IMR-90 (cell line): ENCODE measurements at regions not wholly inside any gene's neighbourhood (a gene's known extent, or its start where the extent isn't known, plus 50 kb on each side); places are given as distances from the start of the nearest gene placed in this dataset.

Experiments used
- ATAC-seq: fragments of 200-7000 bp; cut with Tn5 transposase; 2 replicates; pipeline ENCODE4 v1.9.1; 2020; ENCODE audit warnings: low read depth, mild to moderate bottlenecking, moderate library complexity
- BruUV-seq: library from RNA; stranded (reverse); fragments of 400-500 nt; replicated peaks from 2 replicates; lab custom pipeline; 2021; lab: Mats Ljungman, UMichigan
- CTCF ChIA-PET: fragments of 300-600 bp; formaldehyde crosslinking; extraction: SDS; loops from one replicate; lab custom pipeline; 2021; ENCODE audit warnings: antibody characterized with exemption; lab: Yijun Ruan, JAX
- POLR2A ChIA-PET: fragments of 300-600 bp; sonication (Branson Sonifier 250); formaldehyde crosslinking; loops from one replicate; lab custom pipeline; 2022; ENCODE audit warnings: antibody characterized with exemption; ENCODE audit not compliant: unreplicated experiment; lab: Charles Lee
- DNase-seq: peaks from one replicate; pipeline ENCODE4 v3.0.0; 2013
- H2AFZ ChIP-seq: replicated peaks from 2 replicates; pipeline ENCODE3; 2013; ENCODE audit warnings: low read length, mild to moderate bottlenecking; ENCODE audit not compliant: poor library complexity
- H2AK5ac ChIP-seq: 2 replicates; pipeline ENCODE4 v1.6.1; 2013; ENCODE audit warnings: low read depth, low read length, inconsistent platforms
- H2AK9ac ChIP-seq: replicated peaks from 2 replicates; pipeline ENCODE3; 2013; ENCODE audit warnings: mild to moderate bottlenecking, low read depth, low read length, moderate library complexity; ENCODE audit not compliant: poor library complexity
- H2BK120ac ChIP-seq: 2 replicates; pipeline ENCODE4 v1.6.1; 2013; ENCODE audit warnings: low read depth, low read length, inconsistent platforms
- H2BK15ac ChIP-seq: 3 replicates; pipeline ENCODE4 v1.6.1; 2013; ENCODE audit warnings: low read depth, low read length, inconsistent platforms
- H2BK20ac ChIP-seq: 2 replicates; pipeline ENCODE4 v1.6.1; 2013; ENCODE audit warnings: low read depth, mild to moderate bottlenecking, inconsistent platforms, low read length, moderate library complexity
- H2BK5ac ChIP-seq: 2 replicates; pipeline ENCODE4 v1.6.1; 2013; ENCODE audit warnings: mild to moderate bottlenecking, low read depth, low read length, inconsistent platforms; ENCODE audit not compliant: poor library complexity, severe bottlenecking
- H3K14ac ChIP-seq: replicated peaks from 2 replicates; pipeline ENCODE4 v1.6.1; 2013; ENCODE audit warnings: low read depth, low read length, inconsistent platforms
- H3K18ac ChIP-seq: 2 replicates; pipeline ENCODE4 v1.6.1; 2013; ENCODE audit warnings: low read depth, low read length, control low read depth
- H3K23ac ChIP-seq: 2 replicates; pipeline ENCODE4 v1.6.1; 2013; ENCODE audit warnings: low read depth, low read length, inconsistent platforms
- H3K27ac ChIP-seq: 2 replicates; pipeline ENCODE4 v1.5.1; 2013; ENCODE audit warnings: mild to moderate bottlenecking, control low read depth, low read length; ENCODE audit not compliant: insufficient read depth
- H3K27me3 ChIP-seq: 2 replicates; pipeline ENCODE4 v1.6.1; 2013; ENCODE audit warnings: low read length; ENCODE audit not compliant: control insufficient read depth, insufficient read depth
- H3K36me3 ChIP-seq: 2 replicates; pipeline ENCODE4 v1.6.1; 2013; ENCODE audit warnings: low read length, mixed read lengths; ENCODE audit not compliant: control insufficient read depth, insufficient read depth
- H3K4ac ChIP-seq: 2 replicates; pipeline ENCODE4 v1.6.1; 2013; ENCODE audit warnings: low read depth, low read length, inconsistent platforms
- H3K4me1 ChIP-seq: 2 replicates; pipeline ENCODE4 v1.6.1; 2013; ENCODE audit warnings: low read length, mixed read lengths; ENCODE audit not compliant: control insufficient read depth, insufficient read depth
- H3K4me2 ChIP-seq: 2 replicates; pipeline ENCODE4 v1.6.1; 2013; ENCODE audit warnings: low read depth, mild to moderate bottlenecking, control low read depth, low read length, moderate library complexity
- H3K4me3 ChIP-seq: 2 replicates; pipeline ENCODE4 v1.5.1; 2013; ENCODE audit warnings: low read depth, mild to moderate bottlenecking, control low read depth, low read length, moderate library complexity; ENCODE audit not compliant: insufficient read depth
- H3K56ac ChIP-seq: 2 replicates; pipeline ENCODE4 v1.6.1; 2013; ENCODE audit warnings: low read length, inconsistent platforms; ENCODE audit not compliant: insufficient read depth; ENCODE audit errors: extremely low read depth
- H3K79me1 ChIP-seq, 2 experiments: 2 replicates each; pipeline ENCODE4 v1.6.1; 2013; ENCODE audit warnings: low read length in 2 of 2, inconsistent platforms in 1 of 2, low read depth in 1 of 2
- H3K9ac ChIP-seq: 2 replicates; pipeline ENCODE4 v1.6.1; 2013; ENCODE audit warnings: low read depth, low read length, control low read depth
- H3K9me1 ChIP-seq: 2 replicates; pipeline ENCODE4 v1.6.1; 2013; ENCODE audit warnings: low read length, inconsistent platforms; ENCODE audit not compliant: insufficient read depth
- H3K9me3 ChIP-seq: 2 replicates; pipeline ENCODE4 v1.6.1; 2013; ENCODE audit warnings: low read length; ENCODE audit not compliant: control insufficient read depth, insufficient read depth
- H4K20me1 ChIP-seq: 2 replicates; pipeline ENCODE4 v1.6.1; 2013; ENCODE audit warnings: low read length, inconsistent platforms; ENCODE audit not compliant: insufficient read depth
- H4K5ac ChIP-seq: 2 replicates; pipeline ENCODE4 v1.6.1; 2013; ENCODE audit warnings: mild to moderate bottlenecking, low read depth, low read length, control low read depth
- H4K8ac ChIP-seq, 2 experiments: 2 replicates each; pipeline ENCODE4 v1.6.1; 2013; ENCODE audit warnings: low read depth in 2 of 2, low read length in 2 of 2, control low read depth in 1 of 2, inconsistent platforms in 1 of 2
- H4K91ac ChIP-seq: 2 replicates; pipeline ENCODE4 v1.6.1; 2013; ENCODE audit warnings: low read depth, low read length, inconsistent platforms; ENCODE audit not compliant: insufficient read depth
- CEBPB ChIP-seq: IDR thresholded peaks from 2 replicates; pipeline ENCODE4 v1.6.1; 2012; ENCODE audit warnings: low read depth, low read length, improper control_type of control experiment
- FOS ChIP-seq: fragments of 150-350 bp; IDR thresholded peaks from 2 replicates; pipeline ENCODE4 v1.6.1; 2016; ENCODE audit warnings: low read depth, low read length
- MAFK ChIP-seq: IDR thresholded peaks from 2 replicates; pipeline ENCODE4 v1.6.1; 2012; ENCODE audit warnings: low read depth, low read length, improper control_type of control experiment
- NFE2L2 ChIP-seq: fragments of 150-350 bp; IDR thresholded peaks from 2 replicates; pipeline ENCODE4 v1.6.1; 2016; ENCODE audit warnings: low read depth, mild to moderate bottlenecking, low read length
- POLR2A ChIP-seq: IDR thresholded peaks from 2 replicates; pipeline ENCODE4 v1.6.1; 2012; ENCODE audit warnings: mild to moderate bottlenecking, low read depth, low read length
- RCOR1 ChIP-seq: IDR thresholded peaks from 2 replicates; pipeline ENCODE4 v1.6.1; 2012; ENCODE audit warnings: mild to moderate bottlenecking, low read length, improper control_type of control experiment; ENCODE audit not compliant: insufficient replicate concordance
- SMC3 ChIP-seq: fragments of 150-350 bp; IDR thresholded peaks from 2 replicates; pipeline ENCODE4 v1.6.1; 2016; ENCODE audit warnings: low read depth, mild to moderate bottlenecking, antibody characterized with exemption, low read length, moderate library complexity
- USF2 ChIP-seq: fragments of 150-350 bp; IDR thresholded peaks from 2 replicates; pipeline ENCODE4 v1.6.1; 2017; ENCODE audit warnings: mild to moderate bottlenecking, antibody characterized with exemption, low read length, low read depth
- dilution Hi-C: fragments of 300-500 bp; cut with HindIII; formaldehyde crosslinking; loops from one replicate; pipeline ENCODE4 v1.14.3; 2018; ENCODE audit warnings: low sequenced_read_pairs; ENCODE audit not compliant: unreplicated experiment
- in situ Hi-C: fragments of 300-500 bp; cut with MboI; formaldehyde crosslinking; loops from 3 replicates; pipeline ENCODE4 v1.14.3; 2019; ENCODE audit warnings: low sequenced_read_pairs, inconsistent platforms, mixed read lengths
- intact Hi-C: fragments of 100-400 bp; cut with micrococcal nuclease; formaldehyde crosslinking; loops from 2 replicates; pipeline ENCODE4 v1.10.0; 2022

GRCh38 chr6:40968620-40969164, 70.3 kb downstream of the UNC5CL start:
- in situ Hi-C loops (no loop called here), dilution Hi-C loops (no loop called here), intact Hi-C loops (no loop called here)
- ATAC-seq: no peak
- H3K56ac ChIP-seq: no peak overlapping the region
- no peak overlapping the region for H2AK5ac ChIP-seq
- no peak overlapping the region for H2BK120ac ChIP-seq
- DNase-seq: no peak
- H3K27me3 ChIP-seq: peaks cover 8% of the 10 kb centered on the region
- H4K5ac ChIP-seq: no peak overlapping the region
- no peak overlapping the region for H3K4ac ChIP-seq
- no peak overlapping the region for H3K4me2 ChIP-seq
- no peaks in the 10 kb centered on the region for H3K9me1 ChIP-seq
- no peak overlapping the region for H2BK20ac ChIP-seq
- no peaks in the 10 kb centered on the region for H3K36me3 ChIP-seq
- H3K18ac ChIP-seq: no peak overlapping the region
- no peak overlapping the region for H2AK9ac ChIP-seq
- BruUV-seq: no TSS peak
- H2BK15ac ChIP-seq: no peak overlapping the region
- H3K4me3 ChIP-seq: no peak overlapping the region
- H3K4me1 ChIP-seq: peaks cover 6% of the 10 kb centered on the region; the same call in 1 of the 2 replicates
- no peak overlapping the region for H2BK5ac ChIP-seq
- ChIA-PET CTCF (interaction anchor here (0.7 kb wide), 1 partner anchor 57 kb away, joined by 3 read pairs; no protein-coding TSS in a partner anchor), POLR2A (no interaction called here)
- H2AFZ ChIP-seq: no peak overlapping the region
- TF ChIP-seq CEBPB (no peak), SMC3 (no peak), POLR2A (no peak), RCOR1 (no peak), NFE2L2 (no peak), MAFK (no peak), USF2 (no peak), FOS (no peak)
- no peak overlapping the region for H3K9ac ChIP-seq
- H3K27ac ChIP-seq: no peak overlapping the region
- H3K14ac ChIP-seq: no peak overlapping the region
- H4K8ac ChIP-seq: no peak overlapping the region
- no peaks in the 10 kb centered on the region for H4K20me1 ChIP-seq
- no peak overlapping the region for H3K23ac ChIP-seq
- no peaks in the 10 kb centered on the region for H3K9me3 ChIP-seq
- H3K79me1 ChIP-seq: no peaks in the 10 kb centered on the region
- H4K91ac ChIP-seq: no peak overlapping the region
